Thyroid gland (tissue), 4 donors: ENCODE measurements at regions not wholly inside any gene's neighbourhood (a gene's known extent, or its start where the extent isn't known, plus 50 kb on each side); places are given as distances from the start of the nearest gene placed in this dataset.

Source experiments
- DNase-seq, 2 donors: peaks; one replicate each; pipeline ENCODE4 v3.0.0-alpha.2; 2019
- H3K27ac ChIP-seq, 3 donors: fragments of 200-600 bp; sonication (generic); 1 replicate in 2 of 3; 2 replicates in 1 of 3; pipeline ENCODE4 v1.5.1; 2016 to 2019; ENCODE audit warnings: mild to moderate bottlenecking in 1 of 3, moderate library complexity in 1 of 3
- H3K27me3 ChIP-seq: fragments of 200-600 bp; sonication (generic); one replicate; pipeline ENCODE4 v1.5.1; 2019
- H3K36me3 ChIP-seq, 2 donors: fragments of 200-600 bp; sonication (generic); one replicate each; pipeline ENCODE4 v1.5.1; 2016 to 2019
- H3K4me1 ChIP-seq, 2 donors: fragments of 200-600 bp; sonication (generic); one replicate each; pipeline ENCODE4 v1.5.1; 2017 to 2019
- H3K4me3 ChIP-seq, 3 donors: fragments of 200-600 bp; sonication (generic); replicated peaks in 1 of 3; 1 replicate in 2 of 3; 2 replicates in 1 of 3; pipeline ENCODE4 v1.5.1; 2016; ENCODE audit warnings: mild to moderate bottlenecking in 1 of 3
- H3K9me3 ChIP-seq: fragments of 200-600 bp; sonication (generic); one replicate; pipeline ENCODE4 v1.5.1; 2017
- CTCF ChIP-seq, 6 experiments: fragments of 200-600 bp in 3 of 6; fragments of 450-650 bp in 3 of 6; sonication (generic) in 3 of 6; IDR thresholded peaks; one replicate each; pipeline ENCODE4 v1.5.1; 2016 to 2019; ENCODE audit warnings: antibody characterized with exemption in 6 of 6, mild to moderate bottlenecking in 2 of 6, inconsistent platforms in 1 of 6, moderate library complexity in 1 of 6
- POLR2A ChIP-seq, 2 donors: fragments of 450-650 bp; IDR thresholded peaks; one replicate each; pipeline ENCODE4 v1.6.1; 2017; ENCODE audit warnings: antibody characterized with exemption in 2 of 2, mild to moderate bottlenecking in 2 of 2, moderate library complexity in 1 of 2
- WGBS, 2 donors: methylation state at CpG; one replicate each; pipeline ENCODE4 v1.1.5; 2017; 5-methylcytosine and 5-hydroxymethylcytosine counted together
- intact Hi-C: fragments of 100-400 bp; cut with DNase I; formaldehyde crosslinking; loops from one replicate; pipeline ENCODE4 v1.15.1; 2023

GRCh38 chr17:71262586-71262985 is 858.2 kb upstream of the SOX9 start:
- Histone ChIP-seq H3K4me1 (no peaks in the 10 kb centered on the region), H3K9me3 (peaks cover 3% of the 10 kb centered on the region), H3K4me3 (no peak overlapping the region), H3K36me3 (no peaks in the 10 kb centered on the region), H3K27me3 (no peaks in the 10 kb centered on the region), H3K27ac (no peak overlapping the region)
- WGBS, 2 donors: 82 to 90% methylated on average over 3 of the region's 3 CpGs
- DNase-seq: no peak
- TF ChIP-seq CTCF (IDR thresholded peaks at IDR 0.05) (no peak), POLR2A (IDR thresholded peaks at IDR 0.05) (no peak)
- intact Hi-C loops: no loop called here

- no peak for TF ChIP-seq POLR2A (IDR thresholded peaks at IDR 0.05)
- TF ChIP-seq CTCF (IDR thresholded peaks at IDR 0.05): no peak
- intact Hi-C loops: no loop called here
These were observed 853.2 kb upstream of the SOX9 start for GRCh38 chr17:71267668-71268067.

GRCh38 chr17:71269201-71269600 is 851.6 kb upstream of the SOX9 start:
- H3K27ac ChIP-seq: no peak overlapping the region
- 84 to 94% methylated on average over 1 of the region's 1 CpG for WGBS, 2 donors
- H3K4me3 ChIP-seq: no peak overlapping the region
- TF ChIP-seq CTCF (IDR thresholded peaks at IDR 0.05) (no peak), POLR2A (IDR thresholded peaks at IDR 0.05) (no peak)
- H3K4me1 ChIP-seq: no peaks in the 10 kb centered on the region
- intact Hi-C loops: no loop called here
- H3K27me3 ChIP-seq: no peaks in the 10 kb centered on the region
- peaks cover 3% of the 10 kb centered on the region for H3K9me3 ChIP-seq
- no peaks in the 10 kb centered on the region for H3K36me3 ChIP-seq
- DNase-seq: no peak

More at GRCh38 chr17:71267668-71268067, 853.2 kb upstream of the SOX9 start:
- no peak for DNase-seq
- H3K36me3 ChIP-seq: no peaks in the 10 kb centered on the region
- 73 to 87% methylated on average over 1 of the region's 1 CpG for WGBS, 2 donors
- no peaks in the 10 kb centered on the region for H3K27me3 ChIP-seq
- no peaks in the 10 kb centered on the region for H3K4me1 ChIP-seq
- H3K4me3 ChIP-seq: no peak overlapping the region
- no peak overlapping the region for H3K27ac ChIP-seq
- peaks cover 3% of the 10 kb centered on the region for H3K9me3 ChIP-seq

GRCh38 chr17:71273441-71273840 is 847.4 kb upstream of the SOX9 start:
- TF ChIP-seq CTCF (IDR thresholded peaks at IDR 0.05) (no peak), POLR2A (IDR thresholded peaks at IDR 0.05) (no peak)
- intact Hi-C loops: no loop called here
- no peak for DNase-seq
- Histone ChIP-seq H3K9me3 (no peaks in the 10 kb centered on the region), H3K4me1 (no peaks in the 10 kb centered on the region), H3K4me3 (no peak overlapping the region), H3K36me3 (no peaks in the 10 kb centered on the region), H3K27me3 (no peaks in the 10 kb centered on the region), H3K27ac (no peak overlapping the region)
- 87 to 89% methylated on average over 2 of the region's 2 CpGs for WGBS, 2 donors

- DNase-seq: peak in 1 of 2 donors; percentile 6
- Histone ChIP-seq H3K36me3 (no peaks in the 10 kb centered on the region), H3K27me3 (no peaks in the 10 kb centered on the region), H3K4me1 (no peaks in the 10 kb centered on the region), H3K4me3 (no peak overlapping the region), H3K9me3 (no peaks in the 10 kb centered on the region), H3K27ac (peak overlapping the region in 1 of 3 donors; percentile 7)
- intact Hi-C loops: no loop called here
- WGBS, 2 donors: 32 to 51% methylated on average over 6 of the region's 6 CpGs
- TF ChIP-seq POLR2A (IDR thresholded peaks at IDR 0.05) (no peak), CTCF (IDR thresholded peaks at IDR 0.05) (no peak)
These were observed 844.7 kb upstream of the SOX9 start for GRCh38 chr17:71276079-71276478.
